ENCODE measurements at regions not wholly inside any gene's neighbourhood (a gene's known extent, or its start where the extent isn't known, plus 50 kb on each side); places are given as distances from the start of the nearest gene placed in this dataset.
A peak's percentile ranks its signal among the peaks of the same experiment; 100 is the strongest.
"Not testable (repeated sequence)": the region's sequence is repeated elsewhere in the genome, so short reads cannot be mapped to it uniquely, and the experiment has no call there.

DNA sequence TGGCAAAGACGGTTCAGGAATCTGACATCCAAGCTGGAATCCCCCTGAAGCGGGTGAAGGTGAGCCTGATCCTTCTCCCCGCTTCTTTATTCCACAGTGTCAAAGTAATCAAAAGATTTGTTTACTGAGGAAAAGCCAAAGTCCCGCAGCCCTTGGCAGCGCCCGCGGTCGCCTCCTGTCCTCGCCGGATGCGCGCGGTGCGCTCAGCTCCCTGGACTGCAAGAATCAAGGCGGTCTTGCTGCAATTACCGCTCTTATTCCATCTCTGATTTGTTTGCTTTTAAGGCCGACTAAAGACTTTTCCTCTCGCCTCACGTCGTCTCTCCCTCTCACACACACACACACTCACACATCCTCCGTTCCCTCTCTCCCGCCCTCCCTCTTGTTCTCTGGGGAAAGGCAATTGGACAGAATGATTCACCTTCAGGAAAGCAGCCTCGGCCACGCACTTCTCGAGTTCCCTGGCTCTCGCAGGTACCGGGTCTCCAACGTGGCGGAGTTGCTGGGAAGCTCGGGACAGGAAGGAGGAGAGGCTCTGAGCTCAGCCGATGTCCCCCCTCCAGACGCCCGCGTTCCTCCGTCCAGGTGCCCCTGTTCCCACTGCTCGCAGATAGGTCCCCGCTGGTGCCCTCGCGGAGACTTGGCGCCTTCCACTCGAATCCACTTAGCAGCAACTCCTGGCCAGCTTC is 68.6 kb upstream of the USP15 start:
- DNase-seq (ENCODE audit: insufficient read length, low spot score) (peak; percentile 8), FAIRE-seq (peak; percentile 26)

DNA sequence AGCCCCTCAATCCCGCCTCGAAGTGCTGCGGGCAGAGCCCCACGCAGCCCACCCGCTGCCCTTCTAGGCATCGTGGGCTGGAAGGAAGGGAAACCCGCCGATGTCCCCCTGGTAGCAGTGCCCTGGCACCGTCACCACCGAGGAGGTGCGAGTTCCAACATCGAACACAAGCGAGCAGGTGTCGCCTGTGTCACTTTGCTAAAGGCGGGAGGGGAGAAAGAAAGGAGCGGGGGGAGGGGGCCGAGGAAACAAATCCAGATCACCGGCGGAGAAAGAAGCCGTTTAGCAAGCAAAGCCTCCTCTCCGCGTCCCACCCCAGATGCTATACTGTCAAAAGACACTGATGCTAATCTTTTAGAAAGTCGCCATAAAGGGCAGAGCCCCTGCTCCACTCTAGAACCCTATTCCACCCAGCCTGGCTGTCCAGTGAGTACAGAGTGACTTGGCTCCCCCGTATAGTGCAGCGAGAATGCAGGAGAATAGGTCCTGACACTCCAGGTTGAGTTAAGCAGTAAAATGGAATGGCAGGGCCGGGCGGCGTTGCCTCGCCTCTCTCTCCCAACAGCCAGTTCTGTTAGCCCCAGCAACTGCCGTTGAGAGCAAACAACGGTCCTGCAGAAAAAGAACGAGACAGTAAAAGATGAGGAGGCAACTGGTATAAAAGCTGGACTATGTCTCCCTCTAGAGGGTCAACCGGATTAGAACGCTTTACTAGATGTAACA is 67.9 kb upstream of the USP15 start:
- DNase-seq (ENCODE audit: insufficient read length, low spot score) (peak; percentile 81), FAIRE-seq (peak; percentile 59)

DNA sequence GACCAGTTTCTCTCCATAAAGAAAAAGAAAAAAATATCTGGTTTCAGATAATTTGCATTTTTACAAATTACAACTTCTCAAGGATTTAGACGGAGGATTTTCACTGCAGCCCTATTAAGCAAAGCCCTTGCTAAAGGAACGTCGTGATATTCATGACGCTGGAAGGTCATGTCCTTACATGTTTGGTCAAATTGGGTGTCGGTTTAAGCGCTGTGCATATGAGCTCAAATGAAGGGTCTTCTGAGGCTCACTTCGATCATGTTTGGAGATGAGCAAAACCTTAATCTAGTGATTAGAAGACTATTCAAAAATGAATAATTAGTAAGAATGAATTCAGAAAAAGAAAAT is 67.3 kb upstream of the USP15 start:
- FAIRE-seq = no peak
- DNase-seq (ENCODE audit: insufficient read length, low spot score) = no peak

DNA sequence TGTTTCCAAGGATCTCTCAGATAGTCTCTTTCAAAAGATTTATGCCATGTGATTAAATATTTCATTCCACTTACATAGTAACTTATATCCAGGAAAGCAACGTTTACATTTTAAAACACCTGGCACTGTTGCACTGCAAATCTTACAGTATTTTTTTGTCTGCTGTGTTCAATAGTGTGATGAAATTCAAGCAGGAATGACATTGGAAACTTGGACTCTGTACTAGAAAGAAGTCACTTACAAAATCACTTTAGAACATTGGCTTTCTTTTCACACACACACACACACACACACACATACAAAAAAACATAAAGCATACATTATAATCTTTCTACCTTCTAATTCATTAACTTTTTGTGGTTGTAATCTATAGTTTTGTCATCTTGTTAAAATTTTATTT is 66.2 kb upstream of the USP15 start:
- DNase-seq (ENCODE audit: insufficient read length, low spot score) = no peak

DNA sequence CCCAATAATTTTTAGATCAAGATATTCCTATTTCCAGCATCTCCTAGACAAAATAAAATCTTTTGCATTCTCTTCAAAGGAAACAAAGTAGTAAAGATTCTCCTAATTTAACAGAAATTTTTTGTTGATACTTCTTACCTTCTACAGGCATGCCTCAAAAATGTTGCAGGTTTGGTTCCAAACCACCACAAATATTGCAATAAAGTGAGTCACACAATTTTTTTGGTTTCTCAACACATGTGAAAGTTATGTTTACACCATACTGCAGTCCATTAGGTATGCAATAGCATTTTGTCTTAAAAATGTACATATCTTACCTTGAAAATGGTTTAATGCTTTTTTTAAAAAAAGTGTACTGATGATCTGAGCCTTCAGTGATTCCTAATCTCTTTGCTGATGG is 65.6 kb upstream of the USP15 start:
- FAIRE-seq (no peak), DNase-seq (ENCODE audit: insufficient read length, low spot score) (no peak)

More for the DNA sequence above, 66.2 kb upstream of the USP15 start:
- no peak for FAIRE-seq

DNA sequence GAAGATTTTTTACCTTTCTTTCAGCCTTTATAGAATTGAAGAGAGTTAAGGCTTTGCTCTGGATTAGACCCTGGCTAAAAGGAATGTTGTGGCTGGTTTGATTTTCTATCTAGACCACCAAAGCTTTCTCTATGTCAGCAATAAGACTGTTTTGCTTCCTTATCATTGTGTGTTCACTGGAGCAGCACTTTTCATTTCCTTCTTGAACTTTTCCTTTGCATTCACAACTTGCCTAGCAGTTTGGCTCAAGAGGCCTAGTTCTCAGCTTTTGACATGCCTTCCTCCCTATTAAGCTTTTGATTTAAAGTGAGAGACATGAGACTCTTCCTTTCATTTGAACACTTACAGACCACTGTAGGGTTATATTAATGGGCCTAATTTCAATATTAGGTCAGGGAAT is 64.1 kb upstream of the USP15 start:
- no peak for FAIRE-seq
- no peak for DNase-seq (ENCODE audit: insufficient read length, low spot score)

DNA sequence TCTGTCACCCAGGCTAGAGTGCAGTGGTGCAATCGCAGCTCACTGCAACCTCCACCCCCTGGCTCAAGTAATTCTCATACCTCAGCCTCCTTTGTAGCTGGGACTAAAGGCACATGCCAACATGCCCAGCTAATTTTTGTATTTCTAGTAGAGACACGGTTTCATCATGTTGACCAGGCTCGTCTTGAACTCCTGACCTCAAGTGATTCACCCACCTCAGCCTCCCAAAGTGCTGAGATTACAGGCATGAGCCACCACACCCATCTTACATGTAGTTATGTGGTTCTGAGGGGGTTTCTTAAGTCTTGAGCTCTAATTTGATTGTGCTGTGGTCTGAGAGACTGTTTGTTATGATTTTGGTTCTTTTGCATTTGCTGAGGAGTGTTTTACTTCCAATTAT is 57.3 kb upstream of the USP15 start:
- FAIRE-seq; DNase-seq (ENCODE audit: insufficient read length, low spot score): not testable (repeated sequence)

DNA sequence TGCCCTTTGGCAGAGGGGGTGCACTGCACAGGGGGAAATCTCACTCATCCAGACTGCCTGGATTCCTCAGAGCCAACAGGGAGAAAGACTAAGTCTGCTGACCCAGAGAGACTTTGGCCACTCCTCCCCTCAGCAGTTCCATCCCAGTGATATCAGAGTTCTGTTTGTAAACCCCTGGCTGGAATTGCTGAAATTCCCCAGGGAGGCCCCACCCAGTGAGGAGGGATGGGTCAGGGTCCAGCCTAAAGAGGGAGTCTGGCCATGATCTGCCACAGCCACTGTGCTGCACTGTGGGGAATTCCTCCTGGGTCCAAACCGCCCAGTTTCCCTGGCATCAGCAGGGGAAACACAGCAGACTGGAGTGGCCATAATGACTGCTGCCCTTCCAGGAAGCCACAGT is 54.9 kb upstream of the USP15 start:
- FAIRE-seq (no peak), DNase-seq (ENCODE audit: insufficient read length, low spot score) (no peak)

DNA sequence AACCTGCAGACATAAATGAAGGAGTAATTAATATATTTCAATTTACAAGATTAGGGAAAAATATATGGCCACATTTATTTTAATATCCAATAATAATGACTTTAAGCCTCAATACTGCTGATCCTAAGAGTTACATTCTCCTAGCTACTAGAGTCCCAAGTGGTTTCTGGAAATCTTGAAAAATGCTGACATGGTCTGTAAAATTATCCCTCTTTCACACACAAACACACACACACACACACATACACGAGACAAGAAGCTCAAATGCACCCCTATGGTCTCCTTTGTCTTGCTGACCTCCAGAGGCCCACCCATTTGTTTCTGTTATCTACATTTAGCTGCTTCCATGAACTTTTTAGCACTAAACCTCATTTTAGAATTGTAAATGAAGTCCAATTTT is 53.0 kb upstream of the USP15 start:
- no peak for DNase-seq (ENCODE audit: insufficient read length, low spot score)
- FAIRE-seq = no peak

All from HTR-8/SVneo (cell line).